ENCODE measurements at regions not wholly inside any gene's neighbourhood (a gene's known extent, or its start where the extent isn't known, plus 50 kb on each side); places are given as distances from the start of the nearest gene placed in this dataset.

GRCh38 chr3:137134431-137134830 lies 176.6 kb downstream of the IL20RB start:
- TF ChIP-seq FOXM1 (IDR thresholded peaks at IDR 0.05; ENCODE audit: low read depth): no peak
- no peak for TF ChIP-seq CHD2 (IDR thresholded peaks at IDR 0.05; ENCODE audit: low read length, partially characterized antibody)
- no peak for TF ChIP-seq SIN3A (IDR thresholded peaks at IDR 0.05; ENCODE audit: borderline replicate concordance, low read depth, low read length)
- no peak for TF ChIP-seq CTCF (IDR thresholded peaks at IDR 0.05)
- TF ChIP-seq MXI1 (IDR thresholded peaks at IDR 0.05; ENCODE audit: low read depth, low read length): no peak
- TF ChIP-seq JUND (IDR thresholded peaks at IDR 0.05): no peak
- no peak for TF ChIP-seq RFX5 (IDR thresholded peaks at IDR 0.05; ENCODE audit: low read length)
- TF ChIP-seq TEAD4 (IDR thresholded peaks at IDR 0.05; ENCODE audit: borderline replicate concordance, insufficient read depth): no peak
- TF ChIP-seq RAD21 (IDR thresholded peaks at IDR 0.05; ENCODE audit: low read length): no peak
- no peak for TF ChIP-seq EZH2phosphoT487 (IDR thresholded peaks at IDR 0.05; ENCODE audit: borderline replicate concordance, low read depth)

Data from SK-N-SH (cell line).